Activated T-helper 2 cell treated with anti-CD3 and anti-CD28 coated beads, Interferon-gamma antibody, Interleukin-2, Interleukin-4, amounts not matched to agents 10 μg/mL and 5 μg/mL and 100 μg/mL, durations not matched to agents 14 hours and 24 hours and 36 hours (primary cell): ENCODE measurements at regions not wholly inside any gene's neighbourhood (a gene's known extent, or its start where the extent isn't known, plus 50 kb on each side); places are given as distances from the start of the nearest gene placed in this dataset.

Experiments
- DNase-seq: peaks from one replicate; pipeline ENCODE4 v3.0.0; 2021; ENCODE audit warnings: low spot score
- H3K27ac Mint-ChIP-seq: one replicate; pipeline ENCODE4 v1.8.0; 2021; ENCODE audit warnings: mixed read lengths
- H3K27me3 Mint-ChIP-seq: one replicate; pipeline ENCODE4 v1.8.0; 2021; ENCODE audit warnings: low read depth, mixed read lengths
- H3K36me3 Mint-ChIP-seq: one replicate; pipeline ENCODE4 v1.8.0; 2021; ENCODE audit warnings: low read depth, mixed read lengths
- H3K4me1 Mint-ChIP-seq: one replicate; pipeline ENCODE4 v1.8.0; 2021; ENCODE audit warnings: low read depth, mixed read lengths
- H3K4me3 Mint-ChIP-seq: one replicate; pipeline ENCODE4 v1.8.0; 2021; ENCODE audit warnings: low read depth, mild to moderate bottlenecking, moderate library complexity, mixed read lengths
- H3K9me3 Mint-ChIP-seq: one replicate; pipeline ENCODE4 v1.8.0; 2021; ENCODE audit warnings: mixed read lengths
- intact Hi-C: fragments of 100-400 bp; cut with micrococcal nuclease; formaldehyde crosslinking; loops from one replicate; pipeline ENCODE4 v1.15.1; 2023

GRCh38 chrX:10039821-10040793, 72.9 kb downstream of the CLDN34 start:
- intact Hi-C loops = no loop called here
- H3K27ac Mint-ChIP-seq = peak overlapping the region; percentile 28
- no peaks in the 10 kb centered on the region for H3K36me3 Mint-ChIP-seq
- no peaks in the 10 kb centered on the region for H3K9me3 Mint-ChIP-seq
- no peak for DNase-seq
- H3K27me3 Mint-ChIP-seq = no peaks in the 10 kb centered on the region
- peaks cover 3% of the 10 kb centered on the region for H3K4me1 Mint-ChIP-seq
- no peak overlapping the region for H3K4me3 Mint-ChIP-seq

GRCh38 chrX:10040961-10041360, 73.8 kb downstream of the CLDN34 start:
- H3K36me3 Mint-ChIP-seq = no peaks in the 10 kb centered on the region
- H3K9me3 Mint-ChIP-seq = no peaks in the 10 kb centered on the region
- no peaks in the 10 kb centered on the region for H3K27me3 Mint-ChIP-seq

GRCh38 chrX:10041383-10041782, 74.2 kb downstream of the CLDN34 start:
- Mint-ChIP-seq H3K9me3 (no peaks in the 10 kb centered on the region), H3K27me3 (no peaks in the 10 kb centered on the region), H3K27ac (no peak overlapping the region), H3K4me3 (no peak overlapping the region), H3K4me1 (peaks cover 3% of the 10 kb centered on the region), H3K36me3 (no peaks in the 10 kb centered on the region)
- no peak for DNase-seq
- intact Hi-C loops = no loop called here

More at GRCh38 chrX:10040961-10041360, 73.8 kb downstream of the CLDN34 start:
- no peak overlapping the region for H3K4me3 Mint-ChIP-seq
- H3K4me1 Mint-ChIP-seq = peaks cover 3% of the 10 kb centered on the region
- no peak overlapping the region for H3K27ac Mint-ChIP-seq
- intact Hi-C loops = no loop called here
- no peak for DNase-seq

- no peak for DNase-seq
- no peaks in the 10 kb centered on the region for H3K9me3 Mint-ChIP-seq
- H3K4me3 Mint-ChIP-seq = no peak overlapping the region
- H3K27ac Mint-ChIP-seq = no peak overlapping the region
- H3K27me3 Mint-ChIP-seq = no peaks in the 10 kb centered on the region
- intact Hi-C loops = no loop called here
- H3K36me3 Mint-ChIP-seq = no peaks in the 10 kb centered on the region
- H3K4me1 Mint-ChIP-seq = peaks cover 3% of the 10 kb centered on the region
These were observed 74.9 kb downstream of the CLDN34 start for GRCh38 chrX:10042055-10042454.

- H3K27me3 Mint-ChIP-seq = no peaks in the 10 kb centered on the region
- H3K36me3 Mint-ChIP-seq = no peaks in the 10 kb centered on the region
- no peak for DNase-seq
- no peak overlapping the region for H3K4me3 Mint-ChIP-seq
- intact Hi-C loops = no loop called here
- peaks cover 3% of the 10 kb centered on the region for H3K4me1 Mint-ChIP-seq
- no peak overlapping the region for H3K27ac Mint-ChIP-seq
- H3K9me3 Mint-ChIP-seq = no peaks in the 10 kb centered on the region
These were observed 76.2 kb downstream of the CLDN34 start for GRCh38 chrX:10043386-10043785.

GRCh38 chrX:10044021-10044420, 76.9 kb downstream of the CLDN34 start:
- Mint-ChIP-seq H3K4me3 (no peak overlapping the region), H3K27me3 (no peaks in the 10 kb centered on the region), H3K36me3 (no peaks in the 10 kb centered on the region), H3K4me1 (peaks cover 3% of the 10 kb centered on the region), H3K9me3 (no peaks in the 10 kb centered on the region), H3K27ac (no peak overlapping the region)
- no peak for DNase-seq
- intact Hi-C loops = no loop called here

GRCh38 chrX:10045327-10046000, 78.3 kb downstream of the CLDN34 start:
- Mint-ChIP-seq H3K9me3 (no peaks in the 10 kb centered on the region), H3K4me1 (peaks cover 5% of the 10 kb centered on the region), H3K4me3 (no peak overlapping the region), H3K27ac (no peak overlapping the region), H3K36me3 (no peaks in the 10 kb centered on the region), H3K27me3 (no peaks in the 10 kb centered on the region)
- DNase-seq = no peak
- intact Hi-C loops = no loop called here

- no peaks in the 10 kb centered on the region for H3K9me3 Mint-ChIP-seq
- H3K27ac Mint-ChIP-seq = no peak overlapping the region
- no peak for DNase-seq
- no peaks in the 10 kb centered on the region for H3K36me3 Mint-ChIP-seq
- H3K27me3 Mint-ChIP-seq = no peaks in the 10 kb centered on the region
- H3K4me1 Mint-ChIP-seq = peaks cover 15% of the 10 kb centered on the region
- no peak overlapping the region for H3K4me3 Mint-ChIP-seq
- intact Hi-C loops = no loop called here
These were observed 80.0 kb downstream of the CLDN34 start for GRCh38 chrX:10047133-10047532.

- H3K9me3 Mint-ChIP-seq = no peaks in the 10 kb centered on the region
- no peaks in the 10 kb centered on the region for H3K36me3 Mint-ChIP-seq
- H3K27ac Mint-ChIP-seq = no peak overlapping the region
- H3K4me3 Mint-ChIP-seq = no peak overlapping the region
- H3K4me1 Mint-ChIP-seq = peaks cover 15% of the 10 kb centered on the region
- intact Hi-C loops = no loop called here
- no peaks in the 10 kb centered on the region for H3K27me3 Mint-ChIP-seq
- no peak for DNase-seq
These were observed 80.5 kb downstream of the CLDN34 start for GRCh38 chrX:10047631-10048030.

GRCh38 chrX:10048076-10048475, 80.9 kb downstream of the CLDN34 start:
- DNase-seq = no peak
- Mint-ChIP-seq H3K4me1 (peaks cover 18% of the 10 kb centered on the region), H3K36me3 (no peaks in the 10 kb centered on the region), H3K4me3 (no peak overlapping the region), H3K27me3 (no peaks in the 10 kb centered on the region), H3K9me3 (no peaks in the 10 kb centered on the region), H3K27ac (no peak overlapping the region)
- intact Hi-C loops = no loop called here

- Mint-ChIP-seq H3K4me3 (no peak overlapping the region), H3K9me3 (no peaks in the 10 kb centered on the region), H3K27me3 (no peaks in the 10 kb centered on the region), H3K36me3 (no peaks in the 10 kb centered on the region), H3K4me1 (peaks cover 18% of the 10 kb centered on the region), H3K27ac (no peak overlapping the region)
- no peak for DNase-seq
- intact Hi-C loops = no loop called here
These were observed 81.5 kb downstream of the CLDN34 start for GRCh38 chrX:10048707-10049106.

- Mint-ChIP-seq H3K27me3 (no peaks in the 10 kb centered on the region), H3K27ac (no peak overlapping the region), H3K9me3 (no peaks in the 10 kb centered on the region), H3K4me1 (peaks cover 18% of the 10 kb centered on the region), H3K4me3 (no peak overlapping the region), H3K36me3 (no peaks in the 10 kb centered on the region)
- intact Hi-C loops = no loop called here
- no peak for DNase-seq
These were observed 82.1 kb downstream of the CLDN34 start for GRCh38 chrX:10049236-10049635.

GRCh38 chrX:10050481-10050880, 83.3 kb downstream of the CLDN34 start:
- Mint-ChIP-seq H3K9me3 (no peaks in the 10 kb centered on the region), H3K27ac (no peak overlapping the region), H3K27me3 (no peaks in the 10 kb centered on the region), H3K4me1 (peaks cover 18% of the 10 kb centered on the region), H3K36me3 (peaks cover 3% of the 10 kb centered on the region), H3K4me3 (no peak overlapping the region)
- intact Hi-C loops = no loop called here
- DNase-seq = no peak
